ENCODE measurements at regions not wholly inside any gene's neighbourhood (a gene's known extent, or its start where the extent isn't known, plus 50 kb on each side); places are given as distances from the start of the nearest gene placed in this dataset.

DNA sequence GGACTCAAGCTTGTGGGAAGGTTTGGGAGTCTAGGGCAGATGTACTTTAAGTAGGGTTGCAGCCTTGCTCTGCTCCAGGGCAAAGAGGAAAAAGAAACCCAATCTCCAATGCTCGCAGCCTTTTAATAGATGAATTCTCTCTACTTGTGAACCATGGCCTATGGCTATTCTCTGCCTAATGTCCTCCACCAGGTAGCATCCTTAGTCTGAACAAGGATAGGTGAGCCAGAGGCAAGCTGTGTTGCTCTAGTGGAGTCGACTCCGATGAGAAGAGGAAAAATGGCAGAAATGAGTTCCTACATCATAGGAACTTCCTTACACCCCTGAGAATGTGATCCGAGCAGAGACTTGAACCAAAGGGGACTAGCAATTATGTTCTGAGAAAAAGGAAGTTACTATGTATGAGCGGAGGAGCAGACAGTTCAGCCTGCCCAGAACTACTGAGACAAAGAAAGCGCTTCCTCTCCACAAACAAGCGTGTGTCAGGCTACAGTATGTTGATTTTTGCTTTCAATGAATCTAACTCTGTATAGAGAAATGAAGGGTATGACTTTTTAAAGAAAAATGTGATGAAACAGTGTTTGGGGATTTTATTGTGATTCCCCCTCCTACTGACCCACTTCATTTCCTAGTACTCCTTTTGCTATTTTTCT, 153.6 kb upstream of the ARID2 start:
- Mint-ChIP-seq H3K9me3 (peaks cover 0 to 3% (median 0%) of the 10 kb centered on the region in 7 donors), H3K4me3 (peak overlapping the region; percentile 51 to 72), H3K27ac (peak overlapping the region; percentile 63 to 93 (median 84)), H3K36me3 (no peaks in the 10 kb centered on the region), H3K27me3 (ENCODE audit: low read depth in 3 of 3) (peaks cover 0 to 4% (median 0%) of the 10 kb centered on the region in 3 donors), H3K4me1 (peaks cover 28% of the 10 kb centered on the region)
- no peaks in the 10 kb centered on the region for H3K79me2 ChIP-seq (ENCODE audit: insufficient read depth, low read length)
- no peaks in the 10 kb centered on the region for H4K20me1 ChIP-seq (ENCODE audit: insufficient read depth, low read length)
- H3K27me3 ChIP-seq (ENCODE audit: control insufficient read depth in 2 of 2, insufficient read depth in 2 of 2, low read length in 2 of 2): no peaks in the 10 kb centered on the region
- peak overlapping the region; percentile 7 to 50 for H3K27ac ChIP-seq (ENCODE audit: low read depth in 1 of 2, low read length in 2 of 2)
- no peaks in the 10 kb centered on the region for H3K36me3 ChIP-seq (replicated peaks in 1 of 2; ENCODE audit: control insufficient read depth in 1 of 2, insufficient read depth in 2 of 2, low read length in 2 of 2)
- H2AFZ ChIP-seq (ENCODE audit: insufficient read depth, low read depth, low read length, poor library complexity, severe bottlenecking): peak overlapping the region; percentile 6
- H3K4me3 ChIP-seq (replicated peaks in 1 of 3; ENCODE audit: low read depth in 2 of 3, low read length in 3 of 3): peak overlapping the region in 1 of 3 experiments; percentile 29
- H3K9me3 ChIP-seq (replicated peaks in 1 of 2; ENCODE audit: control insufficient read depth in 1 of 2, insufficient read depth in 1 of 2, low read length in 2 of 2): no peaks in the 10 kb centered on the region
- DNase-seq: peak; percentile 61 to 72 (median 64)
- no CpG with 5 or more reads among the region's 7 CpGs for WGBS (ENCODE audit: insufficient coverage)
- TF ChIP-seq, protein P1, sequence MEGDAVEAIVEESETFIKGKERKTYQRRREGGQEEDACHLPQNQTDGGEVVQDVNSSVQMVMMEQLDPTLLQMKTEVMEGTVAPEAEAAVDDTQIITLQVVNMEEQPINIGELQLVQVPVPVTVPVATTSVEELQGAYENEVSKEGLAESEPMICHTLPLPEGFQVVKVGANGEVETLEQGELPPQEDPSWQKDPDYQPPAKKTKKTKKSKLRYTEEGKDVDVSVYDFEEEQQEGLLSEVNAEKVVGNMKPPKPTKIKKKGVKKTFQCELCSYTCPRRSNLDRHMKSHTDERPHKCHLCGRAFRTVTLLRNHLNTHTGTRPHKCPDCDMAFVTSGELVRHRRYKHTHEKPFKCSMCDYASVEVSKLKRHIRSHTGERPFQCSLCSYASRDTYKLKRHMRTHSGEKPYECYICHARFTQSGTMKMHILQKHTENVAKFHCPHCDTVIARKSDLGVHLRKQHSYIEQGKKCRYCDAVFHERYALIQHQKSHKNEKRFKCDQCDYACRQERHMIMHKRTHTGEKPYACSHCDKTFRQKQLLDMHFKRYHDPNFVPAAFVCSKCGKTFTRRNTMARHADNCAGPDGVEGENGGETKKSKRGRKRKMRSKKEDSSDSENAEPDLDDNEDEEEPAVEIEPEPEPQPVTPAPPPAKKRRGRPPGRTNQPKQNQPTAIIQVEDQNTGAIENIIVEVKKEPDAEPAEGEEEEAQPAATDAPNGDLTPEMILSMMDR (IDR thresholded peaks at IDR 0.05): no peak
- H3K9ac ChIP-seq (ENCODE audit: insufficient read depth, low read length, poor library complexity, severe bottlenecking): no peak overlapping the region
- peaks cover 30 to 33% of the 10 kb centered on the region in 2 donors for H3K4me1 ChIP-seq (ENCODE audit: control insufficient read depth in 1 of 2, insufficient read depth in 2 of 2, low read length in 2 of 2)
- intact Hi-C loops (cut with micrococcal nuclease): no loop called here
- H3K4me2 ChIP-seq (replicated peaks; ENCODE audit: extremely low read depth, low read length, poor library complexity, severe bottlenecking): peak overlapping the region; percentile 44

DNA sequence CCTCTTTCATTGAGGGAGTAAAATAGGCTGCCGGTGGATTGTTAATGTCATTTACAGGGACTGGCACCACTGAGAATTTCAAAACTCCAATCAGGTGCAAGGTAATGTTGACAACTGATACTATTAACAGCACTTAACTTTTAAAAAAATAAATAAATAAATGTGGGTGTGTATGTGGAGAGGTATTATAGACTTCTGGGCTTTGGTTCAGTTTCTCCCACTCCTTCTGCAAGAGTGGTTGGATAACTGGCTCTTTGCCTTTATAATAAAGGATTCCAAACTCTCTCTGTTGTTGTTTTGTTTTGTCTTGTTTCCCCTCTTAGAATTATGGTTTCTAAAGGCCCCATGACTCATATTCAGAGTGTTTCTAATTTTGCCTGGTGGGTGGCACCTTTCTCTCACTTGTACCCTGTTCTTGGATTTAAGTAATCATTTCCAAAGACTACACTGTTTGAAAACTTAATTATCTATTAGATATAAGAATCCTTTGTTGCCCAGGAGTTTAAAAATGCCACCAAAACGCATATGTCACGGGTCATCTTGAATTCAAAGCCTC, 151.6 kb upstream of the ARID2 start:
- TF ChIP-seq, protein P1 (IDR thresholded peaks at IDR 0.05): no peak
- Histone ChIP-seq H3K9ac (ENCODE audit: insufficient read depth, low read length, poor library complexity, severe bottlenecking) (no peak overlapping the region), H2AFZ (ENCODE audit: insufficient read depth, low read depth, low read length, poor library complexity, severe bottlenecking) (no peak overlapping the region), H3K4me1 (ENCODE audit: control insufficient read depth in 1 of 2, insufficient read depth in 2 of 2, low read length in 2 of 2) (peaks cover 30 to 33% of the 10 kb centered on the region in 2 donors), H3K36me3 (replicated peaks in 1 of 2; ENCODE audit: control insufficient read depth in 1 of 2, insufficient read depth in 2 of 2, low read length in 2 of 2) (no peaks in the 10 kb centered on the region), H3K4me3 (replicated peaks in 1 of 3; ENCODE audit: low read depth in 2 of 3, low read length in 3 of 3) (no peak overlapping the region), H3K9me3 (replicated peaks in 1 of 2; ENCODE audit: control insufficient read depth in 1 of 2, insufficient read depth in 1 of 2, low read length in 2 of 2) (no peaks in the 10 kb centered on the region), H3K4me2 (replicated peaks; ENCODE audit: extremely low read depth, low read length, poor library complexity, severe bottlenecking) (no peak overlapping the region), H3K79me2 (ENCODE audit: insufficient read depth, low read length) (no peaks in the 10 kb centered on the region), H3K27ac (ENCODE audit: low read depth in 1 of 2, low read length in 2 of 2) (no peak overlapping the region), H4K20me1 (ENCODE audit: insufficient read depth, low read length) (no peaks in the 10 kb centered on the region), H3K27me3 (ENCODE audit: control insufficient read depth in 2 of 2, insufficient read depth in 2 of 2, low read length in 2 of 2) (no peaks in the 10 kb centered on the region)
- H3K27ac Mint-ChIP-seq: no peak overlapping the region
- intact Hi-C loops (cut with micrococcal nuclease): no loop called here
- peaks cover 0 to 7% (median 1%) of the 10 kb centered on the region in 7 donors for H3K9me3 Mint-ChIP-seq
- no CpG with 5 or more reads among the region's 3 CpGs for WGBS (ENCODE audit: insufficient coverage)
- H3K27me3 Mint-ChIP-seq (ENCODE audit: low read depth in 3 of 3): peaks cover 0 to 4% (median 2%) of the 10 kb centered on the region in 3 donors
- no peaks in the 10 kb centered on the region for H3K36me3 Mint-ChIP-seq
- DNase-seq: peak in 1 of 3 donors; percentile 1
- H3K4me1 Mint-ChIP-seq: peaks cover 28% of the 10 kb centered on the region
- H3K4me3 Mint-ChIP-seq: no peak overlapping the region

All from CD14-positive monocyte (primary cell).